ENCODE measurements at regions not wholly inside any gene's neighbourhood (a gene's known extent, or its start where the extent isn't known, plus 50 kb on each side); places are given as distances from the start of the nearest gene placed in this dataset.

GRCh38 chr11:39917256-39917655, 1542.2 kb downstream of the LRRC4C start:
- no peaks in the 10 kb centered on the region for H3K4me1 ChIP-seq (ENCODE audit: control insufficient read depth, insufficient read depth, low read length)
- no peak for DNase-seq (ENCODE audit: low read depth in 4 of 6, low spot score in 6 of 6)
- WGBS (ENCODE audit: insufficient coverage) = 50% methylated on average over 1 of the region's 3 CpGs
- H3K4me3 ChIP-seq (ENCODE audit: low read depth, low read length) = no peak overlapping the region
- no peaks in the 10 kb centered on the region for H3K9me3 ChIP-seq (ENCODE audit: control insufficient read depth, insufficient read depth, low read length)
- H3K36me3 ChIP-seq (ENCODE audit: control insufficient read depth, insufficient read depth, low read length) = no peaks in the 10 kb centered on the region
- no peak overlapping the region for H3K27ac ChIP-seq (ENCODE audit: low read depth, low read length)
- no peaks in the 10 kb centered on the region for H3K27me3 ChIP-seq (ENCODE audit: control insufficient read depth, insufficient read depth, low read length)

GRCh38 chr11:39910087-39910486, 1549.4 kb downstream of the LRRC4C start:
- DNase-seq (ENCODE audit: low read depth in 4 of 6, low spot score in 6 of 6) = no peak
- H3K4me1 ChIP-seq (ENCODE audit: control insufficient read depth, insufficient read depth, low read length) = no peaks in the 10 kb centered on the region

GRCh38 chr11:39860931-39861330, 1598.5 kb downstream of the LRRC4C start:
- H3K4me1 ChIP-seq (ENCODE audit: control insufficient read depth, insufficient read depth, low read length) = no peaks in the 10 kb centered on the region
- H3K36me3 ChIP-seq (ENCODE audit: control insufficient read depth, insufficient read depth, low read length) = no peaks in the 10 kb centered on the region
- peak in 1 of 6 donors; percentile 23 for DNase-seq (ENCODE audit: low read depth in 4 of 6, low spot score in 6 of 6)
- no CpG with 5 or more reads among the region's 3 CpGs for WGBS (ENCODE audit: insufficient coverage)
- no peak overlapping the region for H3K27ac ChIP-seq (ENCODE audit: low read depth, low read length)
- no peaks in the 10 kb centered on the region for H3K27me3 ChIP-seq (ENCODE audit: control insufficient read depth, insufficient read depth, low read length)
- no peak overlapping the region for H3K4me3 ChIP-seq (ENCODE audit: low read depth, low read length)
- H3K9me3 ChIP-seq (ENCODE audit: control insufficient read depth, insufficient read depth, low read length) = no peaks in the 10 kb centered on the region

More at GRCh38 chr11:39910087-39910486, 1549.4 kb downstream of the LRRC4C start:
- no peak overlapping the region for H3K4me3 ChIP-seq (ENCODE audit: low read depth, low read length)
- no peaks in the 10 kb centered on the region for H3K36me3 ChIP-seq (ENCODE audit: control insufficient read depth, insufficient read depth, low read length)
- H3K9me3 ChIP-seq (ENCODE audit: control insufficient read depth, insufficient read depth, low read length) = no peaks in the 10 kb centered on the region
- no peaks in the 10 kb centered on the region for H3K27me3 ChIP-seq (ENCODE audit: control insufficient read depth, insufficient read depth, low read length)
- no peak overlapping the region for H3K27ac ChIP-seq (ENCODE audit: low read depth, low read length)

- Histone ChIP-seq H3K36me3 (ENCODE audit: control insufficient read depth, insufficient read depth, low read length) (no peaks in the 10 kb centered on the region), H3K4me3 (ENCODE audit: low read depth, low read length) (no peak overlapping the region), H3K27ac (ENCODE audit: low read depth, low read length) (no peak overlapping the region), H3K9me3 (ENCODE audit: control insufficient read depth, insufficient read depth, low read length) (peaks cover 1% of the 10 kb centered on the region), H3K4me1 (ENCODE audit: control insufficient read depth, insufficient read depth, low read length) (no peaks in the 10 kb centered on the region), H3K27me3 (ENCODE audit: control insufficient read depth, insufficient read depth, low read length) (no peaks in the 10 kb centered on the region)
- DNase-seq (ENCODE audit: low read depth in 4 of 6, low spot score in 6 of 6) = no peak
- WGBS (ENCODE audit: insufficient coverage) = 0% methylated on average over 1 of the region's 2 CpGs
Observed at GRCh38 chr11:39817241-39817640, 1642.2 kb downstream of the LRRC4C start.

- Histone ChIP-seq H3K36me3 (ENCODE audit: control insufficient read depth, insufficient read depth, low read length) (no peaks in the 10 kb centered on the region), H3K27ac (ENCODE audit: low read depth, low read length) (no peak overlapping the region), H3K4me1 (ENCODE audit: control insufficient read depth, insufficient read depth, low read length) (no peaks in the 10 kb centered on the region), H3K4me3 (ENCODE audit: low read depth, low read length) (no peak overlapping the region), H3K9me3 (ENCODE audit: control insufficient read depth, insufficient read depth, low read length) (peaks cover 1% of the 10 kb centered on the region), H3K27me3 (ENCODE audit: control insufficient read depth, insufficient read depth, low read length) (no peaks in the 10 kb centered on the region)
- WGBS (ENCODE audit: insufficient coverage) = 67% methylated on average over 3 of the region's 4 CpGs
- no peak for DNase-seq (ENCODE audit: low read depth in 4 of 6, low spot score in 6 of 6)
Observed at GRCh38 chr11:39810358-39810757, 1649.1 kb downstream of the LRRC4C start.

GRCh38 chr11:39809833-39810232, 1649.6 kb downstream of the LRRC4C start:
- WGBS (ENCODE audit: insufficient coverage) = 100% methylated on average over 1 of the region's 1 CpG
- Histone ChIP-seq H3K9me3 (ENCODE audit: control insufficient read depth, insufficient read depth, low read length) (peaks cover 1% of the 10 kb centered on the region), H3K4me1 (ENCODE audit: control insufficient read depth, insufficient read depth, low read length) (no peaks in the 10 kb centered on the region), H3K27me3 (ENCODE audit: control insufficient read depth, insufficient read depth, low read length) (no peaks in the 10 kb centered on the region), H3K36me3 (ENCODE audit: control insufficient read depth, insufficient read depth, low read length) (no peaks in the 10 kb centered on the region), H3K4me3 (ENCODE audit: low read depth, low read length) (no peak overlapping the region), H3K27ac (ENCODE audit: low read depth, low read length) (no peak overlapping the region)
- no peak for DNase-seq (ENCODE audit: low read depth in 4 of 6, low spot score in 6 of 6)

- Histone ChIP-seq H3K9me3 (ENCODE audit: control insufficient read depth, insufficient read depth, low read length) (peaks cover 1% of the 10 kb centered on the region), H3K4me1 (ENCODE audit: control insufficient read depth, insufficient read depth, low read length) (no peaks in the 10 kb centered on the region), H3K27me3 (ENCODE audit: control insufficient read depth, insufficient read depth, low read length) (no peaks in the 10 kb centered on the region), H3K4me3 (ENCODE audit: low read depth, low read length) (no peak overlapping the region), H3K36me3 (ENCODE audit: control insufficient read depth, insufficient read depth, low read length) (no peaks in the 10 kb centered on the region), H3K27ac (ENCODE audit: low read depth, low read length) (no peak overlapping the region)
- 86% methylated on average over 1 of the region's 1 CpG for WGBS (ENCODE audit: insufficient coverage)
- DNase-seq (ENCODE audit: low read depth in 4 of 6, low spot score in 6 of 6) = no peak
Observed at GRCh38 chr11:39807904-39808303, 1651.5 kb downstream of the LRRC4C start.

GRCh38 chr11:39806652-39807051, 1652.8 kb downstream of the LRRC4C start:
- Histone ChIP-seq H3K4me3 (ENCODE audit: low read depth, low read length) (no peak overlapping the region), H3K9me3 (ENCODE audit: control insufficient read depth, insufficient read depth, low read length) (no peaks in the 10 kb centered on the region), H3K4me1 (ENCODE audit: control insufficient read depth, insufficient read depth, low read length) (no peaks in the 10 kb centered on the region), H3K27ac (ENCODE audit: low read depth, low read length) (no peak overlapping the region), H3K27me3 (ENCODE audit: control insufficient read depth, insufficient read depth, low read length) (no peaks in the 10 kb centered on the region), H3K36me3 (ENCODE audit: control insufficient read depth, insufficient read depth, low read length) (no peaks in the 10 kb centered on the region)
- no peak for DNase-seq (ENCODE audit: low read depth in 4 of 6, low spot score in 6 of 6)
- no CpG with 5 or more reads among the region's 1 CpG for WGBS (ENCODE audit: insufficient coverage)

- H3K36me3 ChIP-seq (ENCODE audit: control insufficient read depth, insufficient read depth, low read length) = no peaks in the 10 kb centered on the region
- no peak for DNase-seq (ENCODE audit: low read depth in 4 of 6, low spot score in 6 of 6)
- no peak overlapping the region for H3K27ac ChIP-seq (ENCODE audit: low read depth, low read length)
- no peaks in the 10 kb centered on the region for H3K9me3 ChIP-seq (ENCODE audit: control insufficient read depth, insufficient read depth, low read length)
- no peaks in the 10 kb centered on the region for H3K27me3 ChIP-seq (ENCODE audit: control insufficient read depth, insufficient read depth, low read length)
- no peak overlapping the region for H3K4me3 ChIP-seq (ENCODE audit: low read depth, low read length)
- H3K4me1 ChIP-seq (ENCODE audit: control insufficient read depth, insufficient read depth, low read length) = no peaks in the 10 kb centered on the region
Observed at GRCh38 chr11:39804271-39804670, 1655.2 kb downstream of the LRRC4C start.

- Histone ChIP-seq H3K4me1 (ENCODE audit: control insufficient read depth, insufficient read depth, low read length) (no peaks in the 10 kb centered on the region), H3K4me3 (ENCODE audit: low read depth, low read length) (no peak overlapping the region), H3K9me3 (ENCODE audit: control insufficient read depth, insufficient read depth, low read length) (no peaks in the 10 kb centered on the region), H3K27me3 (ENCODE audit: control insufficient read depth, insufficient read depth, low read length) (no peaks in the 10 kb centered on the region), H3K36me3 (ENCODE audit: control insufficient read depth, insufficient read depth, low read length) (no peaks in the 10 kb centered on the region), H3K27ac (ENCODE audit: low read depth, low read length) (no peak overlapping the region)
- DNase-seq (ENCODE audit: low read depth in 4 of 6, low spot score in 6 of 6) = no peak
- 98% methylated on average over 4 of the region's 8 CpGs for WGBS (ENCODE audit: insufficient coverage)
Observed at GRCh38 chr11:39786682-39787081, 1672.8 kb downstream of the LRRC4C start.
